ENCODE measurements at regions not wholly inside any gene's neighbourhood (a gene's known extent, or its start where the extent isn't known, plus 50 kb on each side); places are given as distances from the start of the nearest gene placed in this dataset.
"Not testable (repeated sequence)": the region's sequence is repeated elsewhere in the genome, so short reads cannot be mapped to it uniquely, and the experiment has no call there.

- Histone ChIP-seq H3K4me1 (no peaks in the 10 kb centered on the region), H3K27ac (no peak overlapping the region), H3K4me2 (ENCODE audit: low read length) (no peak overlapping the region), H3K9ac (no peak overlapping the region), H3K36me3 (ENCODE audit: control insufficient read depth, insufficient read depth, low read length) (no peaks in the 10 kb centered on the region), H3K79me2 (no peaks in the 10 kb centered on the region), H3K27me3 (ENCODE audit: control insufficient read depth, insufficient read depth, low read length) (no peaks in the 10 kb centered on the region), H2AFZ (no peak overlapping the region), H3K9me3 (ENCODE audit: control insufficient read depth, low read length) (no peaks in the 10 kb centered on the region), H3K4me3 (ENCODE audit: low read depth, low read length) (no peak overlapping the region)
- no peak for TF ChIP-seq CTCF (IDR thresholded peaks at IDR 0.05)
These were observed 708.7 kb downstream of the CDH9 start for GRCh38 chr5:26329562-26330189.

GRCh38 chr5:26326153-26326759 is 712.1 kb downstream of the CDH9 start:
- no peak for TF ChIP-seq CTCF (IDR thresholded peaks at IDR 0.05)
- Histone ChIP-seq H3K4me2 (ENCODE audit: low read length) (no peak overlapping the region), H3K36me3 (ENCODE audit: control insufficient read depth, insufficient read depth, low read length) (no peaks in the 10 kb centered on the region), H3K4me1 (no peaks in the 10 kb centered on the region), H3K4me3 (ENCODE audit: low read depth, low read length) (no peak overlapping the region), H3K27ac (no peak overlapping the region), H3K27me3 (ENCODE audit: control insufficient read depth, insufficient read depth, low read length) (no peaks in the 10 kb centered on the region), H3K79me2 (no peaks in the 10 kb centered on the region), H2AFZ (no peak overlapping the region), H3K9me3 (ENCODE audit: control insufficient read depth, low read length) (no peaks in the 10 kb centered on the region), H3K9ac (no peak overlapping the region)

- not testable (repeated sequence) for H3K36me3 ChIP-seq (ENCODE audit: control insufficient read depth, insufficient read depth, low read length); H3K4me3 ChIP-seq (ENCODE audit: low read depth, low read length); H3K9ac ChIP-seq; H3K27me3 ChIP-seq (ENCODE audit: control insufficient read depth, insufficient read depth, low read length); H3K9me3 ChIP-seq (ENCODE audit: control insufficient read depth, low read length); H2AFZ ChIP-seq; H3K79me2 ChIP-seq; H3K27ac ChIP-seq; H3K4me1 ChIP-seq; H3K4me2 ChIP-seq (ENCODE audit: low read length)
These were observed 713.0 kb downstream of the CDH9 start for GRCh38 chr5:26325432-26325831.

GRCh38 chr5:26324273-26324895 is 714.0 kb downstream of the CDH9 start:
- H3K36me3 ChIP-seq (ENCODE audit: control insufficient read depth, insufficient read depth, low read length); H3K9ac ChIP-seq; H3K4me2 ChIP-seq (ENCODE audit: low read length); H3K27ac ChIP-seq; H3K27me3 ChIP-seq (ENCODE audit: control insufficient read depth, insufficient read depth, low read length); H3K4me3 ChIP-seq (ENCODE audit: low read depth, low read length); H3K79me2 ChIP-seq; H2AFZ ChIP-seq; H3K9me3 ChIP-seq (ENCODE audit: control insufficient read depth, low read length); H3K4me1 ChIP-seq: not testable (repeated sequence)

GRCh38 chr5:26323794-26324193 is 714.6 kb downstream of the CDH9 start:
- no peak for TF ChIP-seq CTCF (IDR thresholded peaks at IDR 0.05)
- Histone ChIP-seq H2AFZ (no peak overlapping the region), H3K4me3 (ENCODE audit: low read depth, low read length) (no peak overlapping the region), H3K27ac (no peak overlapping the region), H3K4me1 (no peaks in the 10 kb centered on the region), H3K9ac (no peak overlapping the region), H3K9me3 (ENCODE audit: control insufficient read depth, low read length) (no peaks in the 10 kb centered on the region), H3K79me2 (no peaks in the 10 kb centered on the region), H3K27me3 (ENCODE audit: control insufficient read depth, insufficient read depth, low read length) (no peaks in the 10 kb centered on the region), H3K36me3 (ENCODE audit: control insufficient read depth, insufficient read depth, low read length) (no peaks in the 10 kb centered on the region), H3K4me2 (ENCODE audit: low read length) (no peak overlapping the region)

Measured in parathyroid adenoma (tissue), 2 donors.